ENCODE measurements at regions not wholly inside any gene's neighbourhood (a gene's known extent, or its start where the extent isn't known, plus 50 kb on each side); places are given as distances from the start of the nearest gene placed in this dataset.

DNA sequence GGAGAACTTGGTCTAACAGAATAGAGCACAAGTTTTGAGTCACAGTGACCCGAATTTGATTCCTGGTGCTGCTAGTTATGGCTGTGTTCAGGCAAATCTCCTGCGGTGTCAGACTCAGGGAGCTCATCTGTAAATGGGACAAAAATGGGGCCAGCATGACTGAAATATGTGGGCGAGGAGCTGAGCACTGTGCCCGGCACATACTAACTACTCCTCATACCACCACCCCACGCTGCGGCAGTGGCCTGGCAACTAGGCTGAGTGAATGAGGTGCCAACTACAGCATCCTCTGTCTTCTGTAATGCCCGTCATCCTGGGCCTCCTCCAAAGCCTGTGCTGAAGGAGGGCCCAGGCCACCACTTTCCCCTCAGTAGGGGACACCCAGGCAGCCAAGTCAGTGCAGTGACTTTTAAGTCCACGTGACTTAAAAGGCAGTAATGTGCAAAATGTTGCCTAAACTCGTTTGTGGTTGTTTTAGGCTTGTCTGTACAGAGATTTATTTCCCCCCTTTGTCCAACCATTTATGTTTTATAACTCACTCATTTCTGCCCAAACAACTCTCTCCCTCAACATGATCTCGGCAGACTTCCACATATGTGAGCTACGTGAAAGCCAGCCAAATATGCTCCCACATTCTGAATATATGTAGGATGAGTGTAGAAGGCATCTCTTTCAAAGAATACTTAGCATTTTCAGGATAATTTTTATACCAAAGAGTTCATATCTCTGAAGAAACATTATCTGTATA is 773.7 kb downstream of the TSN start:
- no peaks in the 10 kb centered on the region for H3K4me1 ChIP-seq
- no peaks in the 10 kb centered on the region for H3K27me3 ChIP-seq
- H3K9me3 ChIP-seq: no peaks in the 10 kb centered on the region
- no peak overlapping the region for H3K4me3 ChIP-seq
- WGBS, 2 donors (ENCODE audit: low coverage in 1 of 2): 76 to 86% methylated on average over 4 to 9 of the region's 11 CpGs
- no peaks in the 10 kb centered on the region for H3K36me3 ChIP-seq
- no peak overlapping the region for H3K27ac ChIP-seq
- TF ChIP-seq EP300 (IDR thresholded peaks at IDR 0.05): no peak
- TF ChIP-seq, protein P1, sequence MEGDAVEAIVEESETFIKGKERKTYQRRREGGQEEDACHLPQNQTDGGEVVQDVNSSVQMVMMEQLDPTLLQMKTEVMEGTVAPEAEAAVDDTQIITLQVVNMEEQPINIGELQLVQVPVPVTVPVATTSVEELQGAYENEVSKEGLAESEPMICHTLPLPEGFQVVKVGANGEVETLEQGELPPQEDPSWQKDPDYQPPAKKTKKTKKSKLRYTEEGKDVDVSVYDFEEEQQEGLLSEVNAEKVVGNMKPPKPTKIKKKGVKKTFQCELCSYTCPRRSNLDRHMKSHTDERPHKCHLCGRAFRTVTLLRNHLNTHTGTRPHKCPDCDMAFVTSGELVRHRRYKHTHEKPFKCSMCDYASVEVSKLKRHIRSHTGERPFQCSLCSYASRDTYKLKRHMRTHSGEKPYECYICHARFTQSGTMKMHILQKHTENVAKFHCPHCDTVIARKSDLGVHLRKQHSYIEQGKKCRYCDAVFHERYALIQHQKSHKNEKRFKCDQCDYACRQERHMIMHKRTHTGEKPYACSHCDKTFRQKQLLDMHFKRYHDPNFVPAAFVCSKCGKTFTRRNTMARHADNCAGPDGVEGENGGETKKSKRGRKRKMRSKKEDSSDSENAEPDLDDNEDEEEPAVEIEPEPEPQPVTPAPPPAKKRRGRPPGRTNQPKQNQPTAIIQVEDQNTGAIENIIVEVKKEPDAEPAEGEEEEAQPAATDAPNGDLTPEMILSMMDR (IDR thresholded peaks at IDR 0.05): no peak
- no peak for TF ChIP-seq POLR2A (IDR thresholded peaks at IDR 0.05)
- TF ChIP-seq POLR2AphosphoS5 (IDR thresholded peaks at IDR 0.05): no peak
- ATAC-seq: no peak

DNA sequence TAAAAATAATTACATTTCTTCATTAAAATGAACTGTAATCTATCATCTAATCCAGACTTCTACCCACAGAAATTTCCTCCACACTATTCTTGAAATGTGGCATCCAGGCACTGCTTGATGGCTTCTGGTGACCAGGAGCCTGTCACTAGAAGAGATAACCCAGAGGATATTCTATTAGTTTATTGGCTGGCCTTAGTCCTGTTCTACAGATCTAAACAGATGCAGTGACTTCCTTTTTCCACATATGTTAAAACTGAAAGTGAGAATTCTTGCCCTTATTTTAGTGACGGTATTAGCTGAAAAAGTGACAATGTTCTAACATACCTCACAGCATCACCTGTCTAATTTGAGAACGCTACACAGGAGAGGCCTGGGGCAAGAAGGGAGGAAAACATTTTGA is 775.4 kb downstream of the TSN start:
- H3K27ac ChIP-seq: no peak overlapping the region
- 49 to 63% methylated on average over 2 of the region's 2 CpGs for WGBS, 2 donors (ENCODE audit: low coverage in 1 of 2)
- H3K4me3 ChIP-seq: no peak overlapping the region
- no peak for ATAC-seq
- H3K36me3 ChIP-seq: no peaks in the 10 kb centered on the region
- TF ChIP-seq EP300 (IDR thresholded peaks at IDR 0.05) (no peak), POLR2A (IDR thresholded peaks at IDR 0.05) (no peak), POLR2AphosphoS5 (IDR thresholded peaks at IDR 0.05) (no peak)
- TF ChIP-seq, protein P1 (IDR thresholded peaks at IDR 0.05): no peak
- H3K4me1 ChIP-seq: no peaks in the 10 kb centered on the region
- H3K27me3 ChIP-seq: no peaks in the 10 kb centered on the region
- no peaks in the 10 kb centered on the region for H3K9me3 ChIP-seq

DNA sequence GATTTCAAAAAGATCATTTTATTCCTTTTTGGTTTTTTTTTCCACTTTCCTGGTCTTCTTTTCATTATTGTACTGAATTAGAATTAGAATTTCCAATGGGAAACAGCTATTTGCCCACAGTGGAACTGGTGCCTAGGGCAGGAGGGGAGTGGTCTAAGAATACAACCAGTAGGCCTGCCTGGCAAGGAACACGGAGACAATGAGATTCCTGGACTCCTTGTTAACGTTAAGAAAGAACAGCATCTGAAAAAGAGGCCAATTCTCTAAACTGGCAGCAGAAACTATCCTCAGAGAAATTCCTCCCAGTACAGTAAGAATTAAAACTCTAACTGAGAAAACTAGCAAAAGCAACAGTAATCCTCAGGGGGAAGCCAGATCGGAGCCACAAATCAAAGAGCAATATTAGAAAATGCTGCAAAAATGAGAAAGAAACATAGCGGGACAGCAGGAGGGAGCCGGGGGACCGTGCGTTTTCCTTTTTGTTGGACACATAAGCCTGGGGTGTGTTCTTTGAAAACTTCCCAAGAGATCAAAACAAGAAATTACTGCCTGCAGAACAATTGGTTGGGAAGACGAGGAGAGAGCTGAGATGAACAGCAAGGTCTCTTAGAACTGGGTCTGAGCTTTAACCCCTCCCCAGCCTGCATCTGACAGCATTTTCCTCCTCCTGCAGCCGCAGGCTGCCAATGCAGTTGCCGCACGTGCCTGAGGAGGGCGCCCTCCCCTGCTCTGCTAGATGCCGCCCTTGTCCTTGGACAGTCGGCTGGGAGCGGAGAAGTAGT is 776.0 kb downstream of the TSN start:
- H3K9me3 ChIP-seq: no peaks in the 10 kb centered on the region
- no peak overlapping the region for H3K4me3 ChIP-seq
- H3K4me1 ChIP-seq: no peaks in the 10 kb centered on the region
- ATAC-seq: no peak
- no peaks in the 10 kb centered on the region for H3K36me3 ChIP-seq
- TF ChIP-seq, protein P1 (IDR thresholded peaks at IDR 0.05): no peak
- TF ChIP-seq EP300 (IDR thresholded peaks at IDR 0.05) (no peak), POLR2AphosphoS5 (IDR thresholded peaks at IDR 0.05) (no peak), POLR2A (IDR thresholded peaks at IDR 0.05) (no peak)
- no peaks in the 10 kb centered on the region for H3K27me3 ChIP-seq
- H3K27ac ChIP-seq: no peak overlapping the region
- WGBS, 2 donors (ENCODE audit: low coverage in 1 of 2): 44 to 70% methylated on average over 6 to 15 of the region's 15 CpGs

DNA sequence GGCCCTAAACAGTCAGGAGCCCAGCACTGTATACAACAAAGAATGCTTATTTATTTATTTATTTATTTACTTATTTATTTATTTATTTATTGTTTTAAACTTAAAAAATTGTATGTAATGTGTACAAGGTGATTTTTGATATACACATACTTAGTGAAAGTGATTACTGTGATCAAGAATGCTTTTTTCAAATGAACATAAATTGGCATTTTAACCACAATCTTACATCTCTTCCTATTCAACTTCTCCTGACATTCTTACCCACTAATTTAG is 776.6 kb downstream of the TSN start:
- TF ChIP-seq EP300 (IDR thresholded peaks at IDR 0.05): no peak
- no peak for TF ChIP-seq POLR2A (IDR thresholded peaks at IDR 0.05)
- TF ChIP-seq, protein P1 (IDR thresholded peaks at IDR 0.05): no peak
- TF ChIP-seq POLR2AphosphoS5 (IDR thresholded peaks at IDR 0.05): no peak
- no peak overlapping the region for H3K27ac ChIP-seq
- no peaks in the 10 kb centered on the region for H3K9me3 ChIP-seq
- H3K4me1 ChIP-seq: no peaks in the 10 kb centered on the region
- H3K36me3 ChIP-seq: no peaks in the 10 kb centered on the region
- no peak overlapping the region for H3K4me3 ChIP-seq
- no peak for ATAC-seq
- H3K27me3 ChIP-seq: no peaks in the 10 kb centered on the region

DNA sequence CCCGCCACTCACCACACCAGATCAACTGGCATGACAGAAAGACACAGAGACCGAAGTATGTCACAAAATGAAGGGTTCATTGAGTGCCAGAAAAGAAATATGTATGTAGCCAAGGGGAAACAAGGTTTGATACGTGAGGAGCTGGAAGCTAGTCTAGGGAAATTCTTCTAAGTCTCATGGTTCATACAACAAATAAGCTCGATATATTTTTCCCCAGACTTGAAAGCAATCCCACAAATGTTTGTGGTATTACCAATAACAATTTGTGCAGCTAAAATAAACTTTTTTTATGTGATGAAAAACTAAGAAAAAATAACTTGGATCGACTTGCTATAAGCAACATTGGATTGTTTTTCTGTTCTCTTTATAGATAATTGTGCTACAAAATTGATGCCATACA is 777.0 kb downstream of the TSN start:
- no peaks in the 10 kb centered on the region for H3K4me1 ChIP-seq
- no peak overlapping the region for H3K4me3 ChIP-seq
- no peaks in the 10 kb centered on the region for H3K36me3 ChIP-seq
- no peaks in the 10 kb centered on the region for H3K27me3 ChIP-seq
- no peak for ATAC-seq
- H3K27ac ChIP-seq: no peak overlapping the region
- TF ChIP-seq, protein P1 (IDR thresholded peaks at IDR 0.05): no peak
- TF ChIP-seq POLR2A (IDR thresholded peaks at IDR 0.05) (no peak), EP300 (IDR thresholded peaks at IDR 0.05) (no peak), POLR2AphosphoS5 (IDR thresholded peaks at IDR 0.05) (no peak)
- 56 to 78% methylated on average over 4 to 5 of the region's 5 CpGs for WGBS, 2 donors (ENCODE audit: low coverage in 1 of 2)
- no peaks in the 10 kb centered on the region for H3K9me3 ChIP-seq

Measured in gastroesophageal sphincter (tissue), 4 donors.